Vagina (tissue), 2 donors: ENCODE measurements at regions not wholly inside any gene's neighbourhood (a gene's known extent, or its start where the extent isn't known, plus 50 kb on each side); places are given as distances from the start of the nearest gene placed in this dataset.

Source experiments
- DNase-seq, 2 donors: peaks; one replicate each; pipeline ENCODE4 v3.0.0-alpha.2; 2017; ENCODE audit errors: extremely low spot score in 2 of 2
- H3K27ac ChIP-seq: fragments of 200-600 bp; sonication (generic); one replicate; pipeline ENCODE4 v1.5.1; 2019
- H3K27me3 ChIP-seq: fragments of 200-600 bp; sonication (generic); one replicate; pipeline ENCODE4 v1.5.1; 2019
- H3K36me3 ChIP-seq, 2 donors: fragments of 200-600 bp; sonication (generic); one replicate each; pipeline ENCODE4 v1.5.1; 2017 to 2019
- H3K4me1 ChIP-seq: fragments of 200-600 bp; sonication (generic); one replicate; pipeline ENCODE4 v1.5.1; 2019
- H3K4me3 ChIP-seq, 2 donors: fragments of 200-600 bp; sonication (generic); 1 replicate in 1 of 2; 2 replicates in 1 of 2; pipeline ENCODE4 v1.5.1; 2016 to 2019
- H3K9me3 ChIP-seq: fragments of 200-600 bp; sonication (generic); one replicate; pipeline ENCODE4 v1.5.1; 2019
- POLR2A ChIP-seq, 2 donors: fragments of 450-650 bp; IDR thresholded peaks; one replicate each; pipeline ENCODE4 v1.6.1; 2017; ENCODE audit warnings: antibody characterized with exemption in 2 of 2, mild to moderate bottlenecking in 2 of 2, moderate library complexity in 2 of 2
- POLR2AphosphoS5 ChIP-seq, 2 donors: sonication (generic); formaldehyde crosslinking; IDR thresholded peaks; one replicate each; pipeline ENCODE4 v1.9.0; 2017; ENCODE audit warnings: antibody characterized with exemption in 2 of 2, mild to moderate bottlenecking in 2 of 2, low read depth in 1 of 2; ENCODE audit not compliant: insufficient read depth in 1 of 2
- intact Hi-C: fragments of 100-400 bp; cut with DNase I; formaldehyde crosslinking; loops from one replicate; pipeline ENCODE4 v1.15.1; 2023
- TF ChIP-seq, protein P1 (sequence below), 3 experiments: fragments of 450-650 bp in 2 of 3; fragments of 200-600 bp in 1 of 3; sonication (generic) in 1 of 3; IDR thresholded peaks; one replicate each; pipeline ENCODE4 v1.5.1; 2017 to 2019; ENCODE audit warnings: antibody characterized with exemption in 3 of 3, mild to moderate bottlenecking in 2 of 3, moderate library complexity in 2 of 3

DNA sequence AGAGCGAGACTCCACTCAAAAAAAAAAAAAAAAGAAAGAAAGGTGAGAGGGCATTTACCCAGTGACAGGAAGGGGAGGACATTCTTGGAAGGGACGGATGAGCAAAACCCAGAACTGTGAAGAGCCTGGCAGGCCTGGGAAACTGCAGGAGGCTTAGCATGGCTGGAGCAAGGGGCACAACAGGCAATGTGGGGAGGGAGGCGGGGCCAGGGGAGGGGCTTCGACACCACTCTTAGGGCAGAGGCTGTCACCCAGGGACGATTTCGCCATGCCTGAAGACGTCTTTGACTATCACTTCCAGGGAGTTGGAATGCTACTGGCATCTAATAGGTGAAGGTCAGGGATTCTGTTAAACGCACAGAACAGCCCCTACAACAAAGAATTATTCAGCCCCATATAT lies 184.0 kb downstream of the HUNK start:
- intact Hi-C loops: no loop called here
- no peak overlapping the region for H3K27ac ChIP-seq
- no peaks in the 10 kb centered on the region for H3K36me3 ChIP-seq
- H3K4me3 ChIP-seq: no peak overlapping the region
- H3K9me3 ChIP-seq: no peaks in the 10 kb centered on the region
- no peaks in the 10 kb centered on the region for H3K4me1 ChIP-seq
- no peak for DNase-seq
- no peaks in the 10 kb centered on the region for H3K27me3 ChIP-seq
- no peak for TF ChIP-seq POLR2AphosphoS5 (IDR thresholded peaks at IDR 0.05; ENCODE audit: insufficient read depth in 1 of 2, low read depth in 1 of 2)
- TF ChIP-seq, protein P1, sequence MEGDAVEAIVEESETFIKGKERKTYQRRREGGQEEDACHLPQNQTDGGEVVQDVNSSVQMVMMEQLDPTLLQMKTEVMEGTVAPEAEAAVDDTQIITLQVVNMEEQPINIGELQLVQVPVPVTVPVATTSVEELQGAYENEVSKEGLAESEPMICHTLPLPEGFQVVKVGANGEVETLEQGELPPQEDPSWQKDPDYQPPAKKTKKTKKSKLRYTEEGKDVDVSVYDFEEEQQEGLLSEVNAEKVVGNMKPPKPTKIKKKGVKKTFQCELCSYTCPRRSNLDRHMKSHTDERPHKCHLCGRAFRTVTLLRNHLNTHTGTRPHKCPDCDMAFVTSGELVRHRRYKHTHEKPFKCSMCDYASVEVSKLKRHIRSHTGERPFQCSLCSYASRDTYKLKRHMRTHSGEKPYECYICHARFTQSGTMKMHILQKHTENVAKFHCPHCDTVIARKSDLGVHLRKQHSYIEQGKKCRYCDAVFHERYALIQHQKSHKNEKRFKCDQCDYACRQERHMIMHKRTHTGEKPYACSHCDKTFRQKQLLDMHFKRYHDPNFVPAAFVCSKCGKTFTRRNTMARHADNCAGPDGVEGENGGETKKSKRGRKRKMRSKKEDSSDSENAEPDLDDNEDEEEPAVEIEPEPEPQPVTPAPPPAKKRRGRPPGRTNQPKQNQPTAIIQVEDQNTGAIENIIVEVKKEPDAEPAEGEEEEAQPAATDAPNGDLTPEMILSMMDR (IDR thresholded peaks at IDR 0.05): no peak
- no peak for TF ChIP-seq POLR2A (IDR thresholded peaks at IDR 0.05)

DNA sequence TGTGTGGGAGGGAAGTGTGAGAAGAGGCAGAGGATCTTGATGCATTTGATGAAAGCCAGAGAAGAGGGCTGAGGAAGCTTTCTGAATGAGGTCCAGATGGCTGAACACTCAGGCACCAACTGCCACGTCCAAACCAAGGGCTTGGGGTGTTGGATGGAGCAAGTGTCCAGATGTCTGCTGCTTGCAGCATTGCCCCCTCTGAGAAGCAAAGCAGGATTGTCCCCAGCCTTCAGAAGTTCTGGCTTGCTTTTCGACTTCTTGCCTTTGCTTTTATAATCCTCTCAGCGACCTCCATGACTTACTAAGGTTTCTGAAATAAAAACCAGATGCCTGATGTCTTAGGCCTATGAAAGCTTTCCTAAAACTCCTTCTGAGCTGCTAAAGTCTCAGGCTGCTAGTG lies 182.5 kb downstream of the HUNK start:
- no peak overlapping the region for H3K4me3 ChIP-seq
- no peaks in the 10 kb centered on the region for H3K4me1 ChIP-seq
- no peaks in the 10 kb centered on the region for H3K36me3 ChIP-seq
- H3K27ac ChIP-seq: no peak overlapping the region
- no peak for TF ChIP-seq POLR2A (IDR thresholded peaks at IDR 0.05)
- no peak for TF ChIP-seq POLR2AphosphoS5 (IDR thresholded peaks at IDR 0.05; ENCODE audit: insufficient read depth in 1 of 2, low read depth in 1 of 2)
- TF ChIP-seq, protein P1 (IDR thresholded peaks at IDR 0.05): no peak
- intact Hi-C loops: no loop called here
- no peak for DNase-seq
- no peaks in the 10 kb centered on the region for H3K9me3 ChIP-seq
- H3K27me3 ChIP-seq: no peaks in the 10 kb centered on the region
